ENCODE measurements at regions not wholly inside any gene's neighbourhood (a gene's known extent, or its start where the extent isn't known, plus 50 kb on each side); places are given as distances from the start of the nearest gene placed in this dataset.

GRCh38 chr5:128591598-128592455 lies 53.8 kb upstream of the FBN2 start:
- no peaks in the 10 kb centered on the region for H3K27me3 ChIP-seq (ENCODE audit: control insufficient read depth in 1 of 2, insufficient read depth in 2 of 2, low read length in 2 of 2)
- no peaks in the 10 kb centered on the region for H3K4me1 ChIP-seq (ENCODE audit: control insufficient read depth in 2 of 2, insufficient read depth in 2 of 2, low read length in 1 of 2)
- H3K27ac ChIP-seq (ENCODE audit: low read depth in 2 of 2, low read length in 1 of 2) = no peak overlapping the region
- H3K9me3 ChIP-seq (ENCODE audit: control insufficient read depth in 2 of 2, insufficient read depth in 1 of 2, low read depth in 1 of 2, low read length in 1 of 2) = no peaks in the 10 kb centered on the region
- no peak overlapping the region for H3K4me3 ChIP-seq (ENCODE audit: low read depth in 1 of 2, low read length in 2 of 2)
- no peaks in the 10 kb centered on the region for H3K36me3 ChIP-seq (ENCODE audit: control insufficient read depth in 2 of 2, insufficient read depth in 2 of 2, low read length in 1 of 2)
- 80% methylated on average over 5 of the region's 5 CpGs for WGBS, 2 donors

DNA sequence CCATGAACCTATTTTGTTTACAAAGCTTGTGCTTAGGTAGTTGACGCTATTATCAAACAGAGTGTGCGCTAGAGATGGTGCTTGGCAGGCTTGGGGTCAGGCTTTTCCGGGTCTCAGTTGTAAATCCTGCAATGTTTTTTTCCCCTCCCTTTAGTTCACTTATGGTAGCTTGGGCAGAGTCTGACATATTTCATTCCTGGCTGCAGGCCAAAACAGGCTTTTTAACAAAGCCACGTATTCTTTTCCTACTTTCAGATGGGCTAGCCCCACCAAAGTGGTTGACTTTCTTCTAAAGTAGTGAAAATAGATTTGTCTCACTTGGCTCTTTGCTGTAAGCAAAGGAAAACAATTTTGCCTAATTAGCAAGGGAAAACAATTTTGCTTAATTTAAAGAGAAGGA lies 58.0 kb upstream of the FBN2 start:
- WGBS, 2 donors = 33 to 45% methylated on average over 4 of the region's 4 CpGs
- H3K36me3 ChIP-seq (ENCODE audit: control insufficient read depth in 2 of 2, insufficient read depth in 2 of 2, low read length in 1 of 2) = no peaks in the 10 kb centered on the region
- H3K27ac ChIP-seq (ENCODE audit: low read depth in 2 of 2, low read length in 1 of 2) = no peak overlapping the region
- H3K4me1 ChIP-seq (ENCODE audit: control insufficient read depth in 2 of 2, insufficient read depth in 2 of 2, low read length in 1 of 2) = no peaks in the 10 kb centered on the region
- H3K27me3 ChIP-seq (ENCODE audit: control insufficient read depth in 1 of 2, insufficient read depth in 2 of 2, low read length in 2 of 2) = no peaks in the 10 kb centered on the region
- no peak overlapping the region for H3K4me3 ChIP-seq (ENCODE audit: low read depth in 1 of 2, low read length in 2 of 2)
- H3K9me3 ChIP-seq (ENCODE audit: control insufficient read depth in 2 of 2, insufficient read depth in 1 of 2, low read depth in 1 of 2, low read length in 1 of 2) = no peaks in the 10 kb centered on the region

- H3K4me1 ChIP-seq (ENCODE audit: control insufficient read depth in 2 of 2, insufficient read depth in 2 of 2, low read length in 1 of 2) = no peaks in the 10 kb centered on the region
- no peak overlapping the region for H3K27ac ChIP-seq (ENCODE audit: low read depth in 2 of 2, low read length in 1 of 2)
- WGBS, 2 donors = 78 to 83% methylated on average over 3 of the region's 3 CpGs
- H3K9me3 ChIP-seq (ENCODE audit: control insufficient read depth in 2 of 2, insufficient read depth in 1 of 2, low read depth in 1 of 2, low read length in 1 of 2) = no peaks in the 10 kb centered on the region
- no peak overlapping the region for H3K4me3 ChIP-seq (ENCODE audit: low read depth in 1 of 2, low read length in 2 of 2)
- H3K36me3 ChIP-seq (ENCODE audit: control insufficient read depth in 2 of 2, insufficient read depth in 2 of 2, low read length in 1 of 2) = no peaks in the 10 kb centered on the region
- no peaks in the 10 kb centered on the region for H3K27me3 ChIP-seq (ENCODE audit: control insufficient read depth in 1 of 2, insufficient read depth in 2 of 2, low read length in 2 of 2)
Observed at GRCh38 chr5:128597156-128597555, 59.1 kb upstream of the FBN2 start.

DNA sequence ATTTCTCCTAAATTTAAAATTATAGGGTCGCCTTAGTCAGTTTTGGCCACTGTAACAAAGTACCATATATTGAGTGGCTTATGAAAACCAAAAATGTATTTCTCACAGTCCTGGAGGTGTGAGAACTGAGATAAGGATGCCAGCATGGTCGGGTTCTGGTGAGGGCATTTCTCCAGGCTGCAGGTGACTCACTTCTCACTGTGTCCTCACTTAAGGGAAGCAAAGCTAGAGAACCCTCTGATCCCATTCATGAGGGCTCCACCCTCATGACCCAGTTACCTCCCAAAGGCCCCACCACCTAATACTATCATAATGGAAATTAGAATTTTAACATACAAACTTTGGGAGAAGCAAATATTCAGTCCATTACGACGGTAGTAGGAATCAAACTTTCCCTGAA lies 75.1 kb upstream of the FBN2 start:
- Histone ChIP-seq H3K4me1 (ENCODE audit: control insufficient read depth in 2 of 2, insufficient read depth in 2 of 2, low read length in 1 of 2) (no peaks in the 10 kb centered on the region), H3K27ac (ENCODE audit: low read depth in 2 of 2, low read length in 1 of 2) (no peak overlapping the region), H3K4me3 (ENCODE audit: low read depth in 1 of 2, low read length in 2 of 2) (no peak overlapping the region), H3K9me3 (ENCODE audit: control insufficient read depth in 2 of 2, insufficient read depth in 1 of 2, low read depth in 1 of 2, low read length in 1 of 2) (peaks cover 3 to 5% of the 10 kb centered on the region in 2 donors), H3K36me3 (ENCODE audit: control insufficient read depth in 2 of 2, insufficient read depth in 2 of 2, low read length in 1 of 2) (no peaks in the 10 kb centered on the region), H3K27me3 (ENCODE audit: control insufficient read depth in 1 of 2, insufficient read depth in 2 of 2, low read length in 2 of 2) (peaks cover 0 to 2% of the 10 kb centered on the region in 2 donors)
- WGBS, 2 donors = 73 to 77% methylated on average over 4 of the region's 4 CpGs

GRCh38 chr5:128613766-128614165 lies 75.7 kb upstream of the FBN2 start:
- Histone ChIP-seq H3K27me3 (ENCODE audit: control insufficient read depth in 1 of 2, insufficient read depth in 2 of 2, low read length in 2 of 2) (peaks cover 0 to 2% of the 10 kb centered on the region in 2 donors), H3K27ac (ENCODE audit: low read depth in 2 of 2, low read length in 1 of 2) (no peak overlapping the region), H3K9me3 (ENCODE audit: control insufficient read depth in 2 of 2, insufficient read depth in 1 of 2, low read depth in 1 of 2, low read length in 1 of 2) (peaks cover 2 to 3% of the 10 kb centered on the region in 2 donors), H3K4me1 (ENCODE audit: control insufficient read depth in 2 of 2, insufficient read depth in 2 of 2, low read length in 1 of 2) (no peaks in the 10 kb centered on the region), H3K4me3 (ENCODE audit: low read depth in 1 of 2, low read length in 2 of 2) (no peak overlapping the region), H3K36me3 (ENCODE audit: control insufficient read depth in 2 of 2, insufficient read depth in 2 of 2, low read length in 1 of 2) (no peaks in the 10 kb centered on the region)

DNA sequence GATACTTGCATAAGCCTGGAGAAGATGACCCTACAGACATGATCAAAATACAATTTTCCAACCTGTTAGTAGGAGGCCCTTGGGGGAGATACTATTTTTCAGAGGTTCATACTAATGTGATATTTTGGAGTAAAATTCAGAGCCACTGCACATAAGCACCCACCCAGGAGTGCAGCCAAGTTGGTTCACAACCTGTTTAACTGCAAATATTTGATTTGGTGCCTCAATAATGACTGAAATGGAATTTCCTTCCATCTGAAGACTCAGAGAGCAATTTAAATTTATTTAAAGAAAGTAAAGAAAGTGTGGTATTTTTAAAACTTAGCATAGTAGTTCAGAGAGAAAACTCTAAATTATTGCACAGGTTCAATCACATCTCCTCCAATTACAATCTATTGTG lies 77.5 kb upstream of the FBN2 start:
- Histone ChIP-seq H3K9me3 (ENCODE audit: control insufficient read depth in 2 of 2, insufficient read depth in 1 of 2, low read depth in 1 of 2, low read length in 1 of 2) (no peaks in the 10 kb centered on the region), H3K36me3 (ENCODE audit: control insufficient read depth in 2 of 2, insufficient read depth in 2 of 2, low read length in 1 of 2) (no peaks in the 10 kb centered on the region), H3K27me3 (ENCODE audit: control insufficient read depth in 1 of 2, insufficient read depth in 2 of 2, low read length in 2 of 2) (peaks cover 0 to 2% of the 10 kb centered on the region in 2 donors), H3K4me3 (ENCODE audit: low read depth in 1 of 2, low read length in 2 of 2) (no peak overlapping the region), H3K4me1 (ENCODE audit: control insufficient read depth in 2 of 2, insufficient read depth in 2 of 2, low read length in 1 of 2) (no peaks in the 10 kb centered on the region), H3K27ac (ENCODE audit: low read depth in 2 of 2, low read length in 1 of 2) (no peak overlapping the region)

GRCh38 chr5:128626536-128627090 lies 88.6 kb upstream of the FBN2 start:
- Histone ChIP-seq H3K27me3 (ENCODE audit: control insufficient read depth in 1 of 2, insufficient read depth in 2 of 2, low read length in 2 of 2) (no peaks in the 10 kb centered on the region), H3K27ac (ENCODE audit: low read depth in 2 of 2, low read length in 1 of 2) (no peak overlapping the region), H3K36me3 (ENCODE audit: control insufficient read depth in 2 of 2, insufficient read depth in 2 of 2, low read length in 1 of 2) (no peaks in the 10 kb centered on the region), H3K9me3 (ENCODE audit: control insufficient read depth in 2 of 2, insufficient read depth in 1 of 2, low read depth in 1 of 2, low read length in 1 of 2) (no peaks in the 10 kb centered on the region), H3K4me1 (ENCODE audit: control insufficient read depth in 2 of 2, insufficient read depth in 2 of 2, low read length in 1 of 2) (no peaks in the 10 kb centered on the region), H3K4me3 (ENCODE audit: low read depth in 1 of 2, low read length in 2 of 2) (no peak overlapping the region)
- WGBS, 2 donors = 43 to 54% methylated on average over 1 of the region's 1 CpG

DNA sequence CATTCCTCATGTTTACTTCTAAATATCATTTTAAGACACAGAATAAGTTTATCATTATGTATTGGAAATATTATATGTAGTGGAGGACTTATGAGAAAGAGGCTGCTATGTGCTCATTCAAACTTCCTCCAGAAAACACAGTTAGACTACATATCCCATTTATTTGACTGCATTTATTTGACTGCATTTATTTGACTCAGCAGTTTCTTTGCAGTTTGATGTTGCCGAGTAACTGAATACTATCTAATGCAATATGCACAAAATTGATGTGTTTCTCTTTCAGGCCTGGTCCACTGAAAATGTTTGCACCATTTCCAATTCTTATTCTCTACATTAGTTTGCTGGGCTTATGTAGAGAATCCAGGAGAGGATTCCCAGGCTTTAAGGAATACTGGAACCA lies 89.9 kb upstream of the FBN2 start:
- no peaks in the 10 kb centered on the region for H3K27me3 ChIP-seq (ENCODE audit: control insufficient read depth in 1 of 2, insufficient read depth in 2 of 2, low read length in 2 of 2)
- H3K36me3 ChIP-seq (ENCODE audit: control insufficient read depth in 2 of 2, insufficient read depth in 2 of 2, low read length in 1 of 2) = no peaks in the 10 kb centered on the region
- H3K9me3 ChIP-seq (ENCODE audit: control insufficient read depth in 2 of 2, insufficient read depth in 1 of 2, low read depth in 1 of 2, low read length in 1 of 2) = peaks cover 0 to 4% of the 10 kb centered on the region in 2 donors
- no peak overlapping the region for H3K27ac ChIP-seq (ENCODE audit: low read depth in 2 of 2, low read length in 1 of 2)
- WGBS, 2 donors = 79 to 88% methylated on average over 1 of the region's 1 CpG
- H3K4me1 ChIP-seq (ENCODE audit: control insufficient read depth in 2 of 2, insufficient read depth in 2 of 2, low read length in 1 of 2) = no peaks in the 10 kb centered on the region
- H3K4me3 ChIP-seq (ENCODE audit: low read depth in 1 of 2, low read length in 2 of 2) = no peak overlapping the region

DNA sequence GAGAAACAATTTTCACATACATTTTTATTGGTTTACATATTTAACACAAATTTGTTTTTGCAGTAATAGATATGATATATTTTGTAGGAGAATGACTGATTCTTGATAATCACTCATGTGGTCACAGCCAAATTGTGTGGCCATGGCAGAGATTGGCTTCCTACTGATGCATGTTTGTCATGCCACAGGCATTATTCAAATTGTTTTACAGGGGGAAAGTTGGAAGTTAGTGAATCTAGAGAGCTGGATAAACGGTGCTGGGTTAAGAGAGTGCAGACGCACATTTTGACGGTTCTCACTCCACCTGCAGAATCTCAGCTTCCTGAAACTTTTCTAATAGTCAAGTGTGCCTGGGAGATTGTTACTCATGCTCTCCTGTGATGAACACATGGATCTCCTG lies 91.1 kb upstream of the FBN2 start:
- Histone ChIP-seq H3K4me1 (ENCODE audit: control insufficient read depth in 2 of 2, insufficient read depth in 2 of 2, low read length in 1 of 2) (no peaks in the 10 kb centered on the region), H3K27ac (ENCODE audit: low read depth in 2 of 2, low read length in 1 of 2) (no peak overlapping the region), H3K9me3 (ENCODE audit: control insufficient read depth in 2 of 2, insufficient read depth in 1 of 2, low read depth in 1 of 2, low read length in 1 of 2) (peaks cover 0 to 4% of the 10 kb centered on the region in 2 donors), H3K27me3 (ENCODE audit: control insufficient read depth in 1 of 2, insufficient read depth in 2 of 2, low read length in 2 of 2) (no peaks in the 10 kb centered on the region), H3K36me3 (ENCODE audit: control insufficient read depth in 2 of 2, insufficient read depth in 2 of 2, low read length in 1 of 2) (no peaks in the 10 kb centered on the region), H3K4me3 (ENCODE audit: low read depth in 1 of 2, low read length in 2 of 2) (no peak overlapping the region)
- WGBS, 2 donors = 67 to 77% methylated on average over 3 of the region's 3 CpGs

DNA sequence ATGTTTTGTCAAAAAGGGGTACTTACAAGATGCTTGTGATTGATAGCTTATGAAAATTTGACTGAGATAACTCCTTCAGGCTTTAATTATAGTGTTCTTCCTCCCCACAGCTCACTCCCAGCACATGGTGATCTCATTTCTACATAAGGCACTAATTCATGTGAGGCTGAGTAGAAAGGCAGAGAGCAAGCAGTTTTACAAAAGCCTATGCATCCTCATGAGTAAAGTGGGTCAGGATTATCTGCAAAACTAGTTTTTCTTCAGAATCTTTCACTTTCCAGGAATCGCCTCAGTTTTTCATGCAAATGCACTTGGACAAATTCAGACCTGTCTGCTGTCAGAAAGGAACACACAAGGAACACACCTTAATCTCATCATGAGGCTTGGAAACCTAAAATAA lies 92.1 kb upstream of the FBN2 start:
- WGBS, 2 donors = 55 to 63% methylated on average over 1 of the region's 1 CpG
- H3K4me1 ChIP-seq (ENCODE audit: control insufficient read depth in 2 of 2, insufficient read depth in 2 of 2, low read length in 1 of 2) = no peaks in the 10 kb centered on the region
- no peak overlapping the region for H3K4me3 ChIP-seq (ENCODE audit: low read depth in 1 of 2, low read length in 2 of 2)
- H3K27me3 ChIP-seq (ENCODE audit: control insufficient read depth in 1 of 2, insufficient read depth in 2 of 2, low read length in 2 of 2) = no peaks in the 10 kb centered on the region
- H3K9me3 ChIP-seq (ENCODE audit: control insufficient read depth in 2 of 2, insufficient read depth in 1 of 2, low read depth in 1 of 2, low read length in 1 of 2) = peaks cover 0 to 4% of the 10 kb centered on the region in 2 donors
- H3K36me3 ChIP-seq (ENCODE audit: control insufficient read depth in 2 of 2, insufficient read depth in 2 of 2, low read length in 1 of 2) = no peaks in the 10 kb centered on the region
- H3K27ac ChIP-seq (ENCODE audit: low read depth in 2 of 2, low read length in 1 of 2) = no peak overlapping the region
